ENCODE measurements at regions not wholly inside any gene's neighbourhood (a gene's known extent, or its start where the extent isn't known, plus 50 kb on each side); places are given as distances from the start of the nearest gene placed in this dataset.
"Not testable (repeated sequence)": the region's sequence is repeated elsewhere in the genome, so short reads cannot be mapped to it uniquely, and the experiment has no call there.

DNA sequence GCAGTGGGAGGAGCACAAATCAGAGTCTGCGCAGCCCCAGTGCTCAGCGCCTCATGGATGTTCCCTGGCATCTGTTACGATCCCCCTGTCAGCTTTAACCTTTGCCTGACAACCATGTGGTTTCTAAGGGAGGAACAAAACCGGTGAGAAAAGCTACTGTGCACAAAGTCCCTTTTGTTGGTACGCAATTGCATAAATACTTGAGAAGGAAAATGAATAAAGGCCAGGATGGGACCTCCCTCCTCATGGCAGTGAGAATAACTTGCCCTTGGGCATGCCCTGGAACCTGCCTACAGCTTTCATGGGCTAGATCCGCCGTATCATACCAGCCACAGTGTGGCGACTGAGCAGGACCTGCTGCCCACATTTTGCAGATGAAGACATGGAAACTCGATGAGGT is 81.0 kb downstream of the RIN2 start:
- H3K4me1 ChIP-seq (ENCODE audit: control insufficient read depth, insufficient read depth, low read length), result no peaks in the 10 kb centered on the region
- H3K9ac ChIP-seq (ENCODE audit: low read length), result no peak overlapping the region
- H3K27me3 ChIP-seq (ENCODE audit: control insufficient read depth, insufficient read depth, low read length), result no peaks in the 10 kb centered on the region
- no peaks in the 10 kb centered on the region for H3K36me3 ChIP-seq (ENCODE audit: control insufficient read depth, insufficient read depth, low read length)
- no peak overlapping the region for H3K27ac ChIP-seq (ENCODE audit: low read depth, low read length)
- no peak overlapping the region for H3K4me3 ChIP-seq (ENCODE audit: low read length)

GRCh38 chr20:19840111-19840710 is 82.2 kb downstream of the RIN2 start:
- Histone ChIP-seq H3K9ac (ENCODE audit: low read length) (no peak overlapping the region), H3K27me3 (ENCODE audit: control insufficient read depth, insufficient read depth, low read length) (no peaks in the 10 kb centered on the region), H3K4me1 (ENCODE audit: control insufficient read depth, insufficient read depth, low read length) (no peaks in the 10 kb centered on the region), H3K4me3 (ENCODE audit: low read length) (no peak overlapping the region), H3K27ac (ENCODE audit: low read depth, low read length) (no peak overlapping the region), H3K36me3 (ENCODE audit: control insufficient read depth, insufficient read depth, low read length) (no peaks in the 10 kb centered on the region)

DNA sequence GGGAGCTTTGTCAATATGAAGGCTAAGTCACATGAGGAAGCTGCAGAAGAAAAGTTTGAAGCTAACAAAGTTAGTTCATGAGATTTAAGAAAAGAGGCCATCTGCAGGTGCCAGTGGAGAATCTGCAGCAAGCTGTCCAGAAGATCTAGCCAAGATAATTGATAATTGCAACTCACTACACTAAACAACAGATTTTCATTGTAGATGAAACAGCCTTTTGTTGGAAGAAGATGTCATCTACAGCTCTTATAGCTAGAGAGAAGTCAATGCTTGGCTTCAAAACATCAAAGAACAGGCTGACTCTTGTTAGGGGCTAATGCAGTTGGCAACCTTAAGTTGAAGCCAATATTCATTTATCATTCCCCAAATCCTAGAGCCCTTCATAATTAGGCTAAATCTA is 83.7 kb downstream of the RIN2 start:
- H3K27ac ChIP-seq (ENCODE audit: low read depth, low read length), result no peak overlapping the region

GRCh38 chr20:19844850-19845249 is 86.8 kb downstream of the RIN2 start:
- not testable (repeated sequence) for H3K27me3 ChIP-seq (ENCODE audit: control insufficient read depth, insufficient read depth, low read length); H3K9ac ChIP-seq (ENCODE audit: low read length); H3K27ac ChIP-seq (ENCODE audit: low read depth, low read length); H3K36me3 ChIP-seq (ENCODE audit: control insufficient read depth, insufficient read depth, low read length); H3K4me1 ChIP-seq (ENCODE audit: control insufficient read depth, insufficient read depth, low read length); H3K4me3 ChIP-seq (ENCODE audit: low read length)

More for the DNA sequence above, 83.7 kb downstream of the RIN2 start:
- H3K27me3 ChIP-seq (ENCODE audit: control insufficient read depth, insufficient read depth, low read length), result no peaks in the 10 kb centered on the region
- no peak overlapping the region for H3K4me3 ChIP-seq (ENCODE audit: low read length)
- no peaks in the 10 kb centered on the region for H3K4me1 ChIP-seq (ENCODE audit: control insufficient read depth, insufficient read depth, low read length)
- H3K9ac ChIP-seq (ENCODE audit: low read length), result no peak overlapping the region
- no peaks in the 10 kb centered on the region for H3K36me3 ChIP-seq (ENCODE audit: control insufficient read depth, insufficient read depth, low read length)

- no peak overlapping the region for H3K9ac ChIP-seq (ENCODE audit: low read length)
- no peaks in the 10 kb centered on the region for H3K36me3 ChIP-seq (ENCODE audit: control insufficient read depth, insufficient read depth, low read length)
- H3K27ac ChIP-seq (ENCODE audit: low read depth, low read length), result no peak overlapping the region
Measured at GRCh38 chr20:19847383-19847782, 89.3 kb downstream of the RIN2 start.

DNA sequence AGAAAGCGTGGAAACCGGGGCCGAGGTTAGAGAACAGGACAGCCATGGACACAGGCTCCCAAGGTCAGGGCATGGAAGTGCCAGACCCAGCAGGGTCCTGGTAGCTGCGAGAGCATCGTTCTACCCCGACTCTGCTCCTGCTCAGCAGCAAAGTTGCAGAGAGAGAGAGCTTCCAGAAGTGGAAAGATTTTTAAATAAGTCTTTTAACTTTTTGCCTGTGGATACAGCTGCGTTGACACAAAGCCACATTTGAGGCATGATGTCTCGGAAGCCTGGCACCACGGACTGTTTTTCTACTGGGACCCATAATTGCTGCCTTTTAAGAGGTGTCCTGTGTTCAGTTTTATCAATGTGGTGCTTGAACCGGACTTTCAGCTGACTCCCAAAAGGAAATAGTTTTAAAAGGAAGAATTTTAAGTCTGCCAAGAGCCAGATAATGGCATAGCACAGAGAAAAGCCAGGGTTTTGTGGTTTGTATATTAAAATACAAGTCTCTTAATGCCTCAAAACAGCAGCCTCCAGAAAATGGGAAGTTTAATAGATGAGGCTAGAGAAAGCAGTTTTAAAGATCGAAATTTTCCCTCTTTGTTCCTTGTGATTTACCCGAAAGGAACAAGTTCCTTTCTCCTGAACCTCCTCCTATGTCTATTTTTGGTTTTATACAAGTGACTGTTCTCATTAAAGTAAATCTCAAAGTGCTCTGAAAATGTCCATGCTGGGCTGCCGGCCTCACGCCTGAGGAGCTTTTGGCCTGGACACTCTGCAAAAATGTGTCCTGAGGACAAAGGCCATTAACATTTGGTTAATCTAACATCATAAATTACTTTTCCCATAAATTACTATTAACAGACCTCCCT is 91.5 kb downstream of the RIN2 start:
- H3K36me3 ChIP-seq (ENCODE audit: control insufficient read depth, insufficient read depth, low read length), result no peaks in the 10 kb centered on the region
- no peak overlapping the region for H3K9ac ChIP-seq (ENCODE audit: low read length)
- peaks cover 8% of the 10 kb centered on the region for H3K4me1 ChIP-seq (ENCODE audit: control insufficient read depth, insufficient read depth, low read length)
- H3K4me3 ChIP-seq (ENCODE audit: low read length), result no peak overlapping the region
- H3K27me3 ChIP-seq (ENCODE audit: control insufficient read depth, insufficient read depth, low read length), result no peaks in the 10 kb centered on the region
- peak overlapping the region; percentile 49 for H3K27ac ChIP-seq (ENCODE audit: low read depth, low read length)

More at GRCh38 chr20:19847383-19847782, 89.3 kb downstream of the RIN2 start:
- Histone ChIP-seq H3K27me3 (ENCODE audit: control insufficient read depth, insufficient read depth, low read length) (no peaks in the 10 kb centered on the region), H3K4me1 (ENCODE audit: control insufficient read depth, insufficient read depth, low read length) (peaks cover 8% of the 10 kb centered on the region), H3K4me3 (ENCODE audit: low read length) (no peak overlapping the region)

DNA sequence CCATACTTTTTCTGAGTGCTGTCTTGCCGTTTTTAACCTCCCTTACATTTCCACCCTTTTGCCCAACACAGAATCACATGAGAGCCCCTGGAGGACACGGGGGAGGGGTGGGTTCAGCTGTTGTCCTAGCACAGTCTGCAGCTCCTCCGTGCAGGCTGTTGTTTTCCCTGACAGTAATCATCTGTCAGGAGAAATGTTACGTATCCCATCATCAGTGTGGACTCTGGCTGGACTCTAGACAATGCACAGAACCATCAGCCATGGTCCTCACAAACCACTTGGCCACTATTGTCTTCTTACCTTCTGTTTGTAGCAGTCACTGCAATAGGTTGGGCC is 92.1 kb downstream of the RIN2 start:
- Histone ChIP-seq H3K4me1 (ENCODE audit: control insufficient read depth, insufficient read depth, low read length) (peaks cover 8% of the 10 kb centered on the region), H3K27ac (ENCODE audit: low read depth, low read length) (peak overlapping the region; percentile 49), H3K27me3 (ENCODE audit: control insufficient read depth, insufficient read depth, low read length) (no peaks in the 10 kb centered on the region), H3K4me3 (ENCODE audit: low read length) (no peak overlapping the region), H3K9ac (ENCODE audit: low read length) (no peak overlapping the region), H3K36me3 (ENCODE audit: control insufficient read depth, insufficient read depth, low read length) (no peaks in the 10 kb centered on the region)

- no peaks in the 10 kb centered on the region for H3K36me3 ChIP-seq (ENCODE audit: control insufficient read depth, insufficient read depth, low read length)
- no peaks in the 10 kb centered on the region for H3K27me3 ChIP-seq (ENCODE audit: control insufficient read depth, insufficient read depth, low read length)
- no peak overlapping the region for H3K4me3 ChIP-seq (ENCODE audit: low read length)
- H3K9ac ChIP-seq (ENCODE audit: low read length), result no peak overlapping the region
- H3K27ac ChIP-seq (ENCODE audit: low read depth, low read length), result no peak overlapping the region
- H3K4me1 ChIP-seq (ENCODE audit: control insufficient read depth, insufficient read depth, low read length), result peaks cover 8% of the 10 kb centered on the region
Measured at GRCh38 chr20:19851861-19852260, 93.8 kb downstream of the RIN2 start.

DNA sequence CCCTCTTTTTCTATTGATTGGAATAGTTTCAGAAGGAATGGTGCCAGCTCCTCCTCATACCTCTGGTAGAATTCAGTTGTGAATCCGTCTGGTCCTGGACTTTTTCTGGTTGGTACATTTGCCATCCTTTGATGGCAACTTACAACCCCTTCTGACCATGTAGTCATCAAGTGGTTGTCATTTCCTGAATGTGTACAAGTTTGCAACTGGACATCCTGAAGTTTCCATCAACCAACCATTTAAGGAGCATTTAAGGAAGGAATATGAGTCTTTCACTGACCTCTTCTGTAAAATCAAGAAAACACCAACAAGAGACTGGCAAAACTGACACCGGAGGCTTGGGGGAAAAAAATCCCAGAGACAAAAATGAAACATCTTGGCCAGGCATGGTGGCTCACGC is 97.4 kb downstream of the RIN2 start:
- no peak overlapping the region for H3K4me3 ChIP-seq (ENCODE audit: low read length)
- H3K27me3 ChIP-seq (ENCODE audit: control insufficient read depth, insufficient read depth, low read length), result no peaks in the 10 kb centered on the region
- no peaks in the 10 kb centered on the region for H3K36me3 ChIP-seq (ENCODE audit: control insufficient read depth, insufficient read depth, low read length)
- H3K4me1 ChIP-seq (ENCODE audit: control insufficient read depth, insufficient read depth, low read length), result peaks cover 4% of the 10 kb centered on the region
- no peak overlapping the region for H3K9ac ChIP-seq (ENCODE audit: low read length)
- H3K27ac ChIP-seq (ENCODE audit: low read depth, low read length), result no peak overlapping the region

- H3K4me3 ChIP-seq (ENCODE audit: low read length), result no peak overlapping the region
- no peaks in the 10 kb centered on the region for H3K27me3 ChIP-seq (ENCODE audit: control insufficient read depth, insufficient read depth, low read length)
- H3K27ac ChIP-seq (ENCODE audit: low read depth, low read length), result no peak overlapping the region
- peaks cover 4% of the 10 kb centered on the region for H3K4me1 ChIP-seq (ENCODE audit: control insufficient read depth, insufficient read depth, low read length)
- no peak overlapping the region for H3K9ac ChIP-seq (ENCODE audit: low read length)
- no peaks in the 10 kb centered on the region for H3K36me3 ChIP-seq (ENCODE audit: control insufficient read depth, insufficient read depth, low read length)
Measured at GRCh38 chr20:19858466-19859371, 100.7 kb downstream of the RIN2 start.

- Histone ChIP-seq H3K4me1 (ENCODE audit: control insufficient read depth, insufficient read depth, low read length) (peaks cover 6% of the 10 kb centered on the region), H3K27ac (ENCODE audit: low read depth, low read length) (no peak overlapping the region), H3K27me3 (ENCODE audit: control insufficient read depth, insufficient read depth, low read length) (no peaks in the 10 kb centered on the region)
Measured at GRCh38 chr20:19859444-19859843, 101.4 kb downstream of the RIN2 start.

DNA sequence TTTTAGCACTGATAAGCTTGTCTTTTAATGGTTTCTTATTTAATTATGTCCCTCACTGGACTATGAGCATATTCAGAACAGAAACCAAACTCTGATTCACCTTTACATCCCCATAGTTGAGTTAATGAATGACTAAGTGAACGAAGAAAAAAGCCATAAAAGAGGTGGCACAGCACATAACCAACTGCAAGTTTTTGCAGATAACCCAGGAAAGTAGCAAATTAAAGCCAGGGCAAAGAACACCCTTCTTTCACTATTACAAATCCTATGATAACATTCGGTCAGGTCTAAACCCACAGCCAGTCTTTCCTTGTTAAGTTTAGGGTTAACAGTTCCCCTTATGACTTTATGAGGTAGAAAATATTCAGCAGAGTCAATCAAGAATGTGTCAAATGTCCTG is 102.7 kb downstream of the RIN2 start:
- H3K4me1 ChIP-seq (ENCODE audit: control insufficient read depth, insufficient read depth, low read length), result peaks cover 6% of the 10 kb centered on the region
- H3K9ac ChIP-seq (ENCODE audit: low read length), result no peak overlapping the region
- H3K27ac ChIP-seq (ENCODE audit: low read depth, low read length), result no peak overlapping the region
- no peaks in the 10 kb centered on the region for H3K36me3 ChIP-seq (ENCODE audit: control insufficient read depth, insufficient read depth, low read length)
- H3K4me3 ChIP-seq (ENCODE audit: low read length), result no peak overlapping the region
- H3K27me3 ChIP-seq (ENCODE audit: control insufficient read depth, insufficient read depth, low read length), result no peaks in the 10 kb centered on the region

More at GRCh38 chr20:19859444-19859843, 101.4 kb downstream of the RIN2 start:
- Histone ChIP-seq H3K36me3 (ENCODE audit: control insufficient read depth, insufficient read depth, low read length) (no peaks in the 10 kb centered on the region), H3K4me3 (ENCODE audit: low read length) (no peak overlapping the region), H3K9ac (ENCODE audit: low read length) (no peak overlapping the region)
